EL (cell line): ENCODE measurements at regions not wholly inside any gene's neighbourhood (a gene's known extent, or its start where the extent isn't known, plus 50 kb on each side); places are given as distances from the start of the nearest gene placed in this dataset.

Source experiments
- DNase-seq: peaks from one replicate; pipeline ENCODE4 v3.0.0-alpha.2; 2016

DNA sequence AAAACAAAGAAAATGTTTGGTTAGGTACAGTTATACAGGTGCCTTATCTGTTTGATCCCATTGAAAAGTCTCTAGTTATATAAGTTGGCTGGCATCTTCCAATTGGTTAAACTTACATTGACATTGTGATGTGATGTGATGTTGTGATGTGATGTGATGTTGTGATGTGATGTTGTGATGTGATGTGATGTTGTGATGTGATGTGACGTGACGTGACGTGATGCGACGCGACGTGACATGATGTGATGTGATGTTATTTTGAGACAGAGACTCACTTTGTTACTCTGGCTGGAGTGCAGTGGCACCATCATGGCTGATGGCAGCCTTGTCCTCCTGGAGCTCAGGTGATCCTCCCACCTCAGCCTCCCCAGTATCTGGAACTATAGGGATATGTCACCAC is 507.6 kb downstream of the HAO1 start:
- no peak for DNase-seq

DNA sequence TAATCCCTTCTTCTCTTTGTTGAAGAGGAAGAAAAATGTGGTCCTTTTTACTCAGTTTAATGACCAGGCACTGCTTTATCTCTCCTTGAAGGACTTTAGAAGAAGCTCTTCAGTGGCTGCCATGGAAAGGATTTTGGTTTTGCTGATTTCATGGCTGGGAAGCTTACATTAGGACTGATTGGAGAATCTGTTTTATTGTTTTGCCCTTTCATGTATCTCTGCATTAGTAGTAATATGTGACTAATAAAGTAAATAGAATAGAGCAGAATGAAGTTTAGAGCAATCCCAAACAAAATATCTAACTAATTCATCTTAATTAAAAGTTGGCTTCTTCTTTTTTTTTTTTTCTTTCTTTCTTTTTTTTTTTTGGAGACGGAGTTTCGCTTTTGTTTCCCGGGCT is 502.9 kb downstream of the HAO1 start:
- DNase-seq, result no peak

DNA sequence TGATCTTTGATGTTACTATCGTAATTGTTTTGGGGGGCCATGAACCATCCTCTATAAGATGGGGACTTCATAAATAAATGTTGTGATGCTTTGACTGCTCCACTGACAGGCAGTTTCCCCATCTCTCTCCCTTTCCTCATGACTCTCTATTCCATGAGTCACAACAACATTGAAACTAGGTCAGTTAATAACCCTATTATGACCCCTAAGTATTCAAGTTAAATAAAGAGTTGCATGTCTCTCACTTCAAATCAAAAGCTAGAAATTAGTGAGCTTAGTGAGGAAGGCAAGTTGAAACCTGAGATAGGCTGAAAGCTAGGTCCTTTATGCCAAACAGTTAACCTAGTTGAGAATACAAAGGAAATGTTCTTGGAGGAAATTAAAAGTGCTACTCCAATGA is 491.0 kb downstream of the HAO1 start:
- no peak for DNase-seq

DNA sequence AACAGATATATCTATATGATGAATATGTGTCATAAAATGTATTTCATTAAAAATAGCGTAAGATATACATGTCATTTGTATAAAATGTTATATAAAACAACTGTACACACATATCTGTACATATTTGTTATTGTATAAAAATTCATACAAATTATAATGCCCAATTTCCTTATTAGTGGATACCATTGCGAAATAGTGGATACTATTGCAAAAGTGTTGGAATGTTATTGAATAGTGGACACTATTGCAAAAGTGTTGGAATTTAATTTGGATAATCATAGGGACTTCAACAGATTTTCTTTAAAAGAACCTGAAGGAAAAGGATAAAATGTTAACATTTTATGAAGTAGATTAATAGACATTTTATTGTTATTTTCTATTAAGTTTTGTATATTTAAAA is 487.4 kb downstream of the HAO1 start:
- no peak for DNase-seq

DNA sequence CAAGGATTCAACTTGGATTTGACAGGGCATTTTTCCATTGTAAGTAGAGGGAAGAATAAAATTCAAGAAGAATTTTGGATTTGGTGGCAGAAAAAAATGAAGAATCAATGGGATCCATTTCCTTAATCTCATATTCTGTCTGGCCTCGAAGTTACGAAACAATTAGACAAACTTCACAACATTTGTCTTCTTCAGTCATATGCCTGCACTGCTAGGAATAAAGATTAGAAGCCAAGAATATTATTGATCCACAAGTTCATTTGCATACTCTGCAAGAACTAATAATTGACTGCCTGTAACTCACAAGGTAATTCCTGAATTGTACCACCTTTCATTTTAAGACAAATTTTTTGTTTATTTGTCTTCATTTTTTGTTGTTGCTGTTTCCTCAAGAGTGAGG is 486.2 kb downstream of the HAO1 start:
- DNase-seq, result no peak

DNA sequence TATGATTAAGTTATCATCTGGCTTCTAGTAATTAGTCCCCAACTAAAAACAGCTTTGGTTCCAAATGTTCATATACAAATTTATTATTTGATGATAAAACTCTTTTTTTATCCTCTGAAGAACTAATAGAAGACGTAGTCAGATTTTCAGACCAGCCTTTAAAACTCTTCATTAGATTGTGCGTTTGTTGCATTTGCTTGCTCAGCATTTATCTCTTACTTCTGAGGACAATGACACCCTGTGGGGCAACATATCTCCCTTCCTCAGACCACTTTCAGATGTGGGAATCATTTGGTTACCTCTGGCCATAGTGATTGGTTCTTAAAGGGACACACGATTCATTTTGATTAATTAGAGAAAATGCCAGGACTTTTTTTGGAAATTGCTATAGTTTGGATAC is 481.8 kb downstream of the HAO1 start:
- no peak for DNase-seq

DNA sequence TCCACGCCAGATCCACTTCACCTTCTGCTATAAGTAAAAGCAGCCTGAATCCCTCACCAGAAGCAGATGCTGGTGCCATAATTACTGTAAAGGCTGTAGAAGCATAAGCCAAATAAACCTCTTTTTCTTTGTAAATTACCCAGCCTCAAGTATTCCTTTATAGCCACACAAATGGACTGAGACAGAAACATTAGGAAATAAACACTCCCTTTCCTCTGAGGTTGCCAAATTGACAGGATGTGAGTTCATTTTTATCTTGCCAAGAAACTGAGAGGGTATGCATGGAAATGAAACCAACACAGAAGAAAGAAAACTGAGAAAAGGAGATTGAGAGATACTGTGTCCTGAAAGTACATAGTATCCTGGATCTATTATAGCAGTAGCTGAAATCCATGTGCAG is 481.2 kb downstream of the HAO1 start:
- DNase-seq, result no peak

DNA sequence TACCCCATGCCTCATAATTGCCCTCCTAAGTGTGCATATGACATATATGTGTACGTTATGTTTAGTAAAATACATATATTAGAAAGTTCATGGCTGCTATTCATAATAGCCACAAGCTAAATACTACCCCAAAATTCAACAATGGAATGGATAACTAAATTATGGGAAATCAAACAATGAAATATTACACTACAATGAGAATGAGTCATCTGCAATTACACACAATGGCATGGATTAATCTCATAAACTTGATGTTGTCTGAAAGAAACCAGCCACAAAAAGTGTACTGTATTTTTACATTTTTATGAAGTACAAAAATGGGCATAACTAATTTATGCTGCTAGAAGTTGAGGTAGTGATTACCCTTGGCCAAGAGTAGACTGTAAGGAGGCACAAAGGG is 477.0 kb downstream of the HAO1 start:
- DNase-seq, result no peak

DNA sequence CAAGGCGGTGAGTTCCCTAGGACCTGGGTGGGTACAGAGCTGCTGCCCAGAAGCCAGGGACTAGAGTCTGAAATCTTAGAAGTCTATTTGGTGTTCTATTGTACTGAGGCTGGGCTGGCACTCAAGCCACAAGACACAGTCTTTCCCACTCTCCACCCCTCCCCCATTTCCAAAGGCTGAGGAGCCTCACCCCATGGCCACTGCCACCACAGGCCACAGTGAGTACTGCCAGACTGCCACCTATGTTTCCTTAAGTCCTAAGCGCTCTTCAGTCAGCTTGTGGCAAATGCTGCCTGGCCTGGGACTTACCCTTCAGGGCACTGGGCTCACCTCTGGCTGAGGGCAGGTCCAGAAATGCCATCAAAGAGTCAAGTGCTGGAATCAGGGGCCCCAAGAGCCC is 469.3 kb downstream of the HAO1 start:
- no peak for DNase-seq

DNA sequence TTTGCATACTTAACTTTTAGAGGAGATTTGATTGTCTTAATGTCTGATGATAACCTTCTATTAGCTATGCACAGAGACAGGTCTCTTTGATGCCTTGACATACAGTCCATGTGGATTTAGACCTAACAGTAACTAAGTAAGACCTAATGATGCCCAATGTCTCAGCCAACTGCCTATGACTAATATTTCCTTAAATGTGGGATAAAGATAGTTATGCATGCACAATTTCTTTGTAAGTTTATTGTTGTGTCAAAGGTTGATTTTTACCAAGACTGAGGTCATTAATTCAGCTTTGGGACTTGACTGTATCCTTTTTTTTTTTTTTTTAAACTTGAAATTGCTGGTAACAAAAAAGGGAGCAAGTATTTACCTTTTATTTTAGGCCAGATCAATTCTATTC is 450.0 kb downstream of the HAO1 start:
- DNase-seq, result no peak

DNA sequence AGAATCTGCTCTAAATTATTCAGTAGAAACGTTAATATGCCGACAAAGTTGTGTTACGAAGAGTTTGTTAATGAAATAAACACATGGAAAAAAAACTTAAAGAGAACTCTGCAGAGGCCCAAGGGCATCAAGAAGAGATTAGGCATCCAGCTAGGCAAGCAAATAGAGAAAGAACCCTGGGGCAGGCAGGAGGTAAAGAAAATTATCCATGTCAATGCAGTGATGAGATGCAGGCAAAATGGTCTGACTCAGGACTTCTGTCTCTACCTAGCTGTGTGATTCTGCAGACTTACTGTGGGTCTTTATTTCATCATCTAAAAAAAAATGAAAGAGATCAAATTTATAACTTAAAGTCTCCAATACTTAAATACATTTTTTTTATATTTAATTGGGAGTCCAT is 448.0 kb downstream of the HAO1 start:
- no peak for DNase-seq

DNA sequence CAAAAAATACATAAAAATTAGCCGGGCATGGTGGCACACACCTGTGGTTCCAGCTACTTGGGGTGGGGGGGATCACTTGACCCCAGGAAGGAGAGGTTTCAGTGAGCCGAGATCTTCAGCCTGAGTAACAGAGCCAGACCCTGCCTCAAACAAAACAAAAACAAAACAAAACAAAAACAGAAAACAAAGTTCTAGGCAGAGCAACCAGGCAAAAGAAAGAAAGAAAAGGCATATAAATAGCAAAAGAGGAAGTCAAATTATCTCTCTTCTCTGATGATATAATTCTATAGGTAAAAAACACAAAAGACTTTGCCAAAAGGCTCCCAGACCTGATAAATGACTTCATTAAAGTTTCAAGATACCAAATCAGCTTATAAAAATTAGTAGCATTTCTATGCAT is 446.9 kb downstream of the HAO1 start:
- no peak for DNase-seq

DNA sequence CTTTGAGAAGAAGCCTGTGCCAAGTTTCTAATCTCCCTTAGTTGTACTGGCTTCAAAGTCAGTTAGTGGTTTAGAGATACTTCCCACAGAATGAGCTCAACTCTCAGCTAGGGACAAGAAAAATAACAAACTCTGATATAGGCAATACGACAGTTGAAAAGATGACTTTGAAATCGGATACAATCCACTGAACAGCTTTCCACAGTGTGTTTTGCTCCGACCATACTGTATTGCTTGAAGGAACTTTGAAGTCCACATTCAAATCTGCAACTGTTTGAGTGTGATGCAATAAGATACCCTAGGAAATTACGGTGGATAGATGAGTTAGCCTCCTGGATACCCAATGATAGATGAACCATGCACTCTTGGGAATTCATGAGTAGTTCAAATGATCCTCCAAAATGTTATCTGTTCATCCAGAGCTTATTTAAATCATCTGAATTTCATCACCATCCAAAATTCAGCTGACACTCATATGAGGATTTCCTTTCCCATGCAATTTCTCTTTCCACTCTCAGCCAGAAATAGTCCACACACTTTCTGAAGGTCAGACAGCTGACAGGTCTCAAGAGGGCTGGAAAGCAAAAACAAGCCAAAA is 443.8 kb downstream of the HAO1 start:
- DNase-seq, result no peak

DNA sequence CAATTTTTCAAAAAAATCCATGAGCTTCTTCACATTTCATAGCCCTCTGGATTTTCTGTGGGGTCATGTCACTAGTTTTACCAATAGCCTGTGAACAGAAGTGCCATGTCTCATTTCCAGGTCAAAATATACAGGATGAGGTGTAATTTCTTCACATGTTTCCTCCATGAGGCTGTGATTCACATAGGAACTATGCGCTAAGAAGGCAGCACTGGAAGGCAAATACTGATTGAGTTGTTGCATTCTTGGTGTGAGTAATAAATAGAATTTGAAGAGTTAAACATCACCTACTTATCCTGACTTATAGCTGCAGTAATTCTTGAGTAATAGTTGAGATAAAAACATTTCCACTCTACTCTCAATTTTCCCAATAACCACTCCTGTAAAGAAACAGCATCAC is 442.3 kb downstream of the HAO1 start:
- DNase-seq, result peak; percentile 1

DNA sequence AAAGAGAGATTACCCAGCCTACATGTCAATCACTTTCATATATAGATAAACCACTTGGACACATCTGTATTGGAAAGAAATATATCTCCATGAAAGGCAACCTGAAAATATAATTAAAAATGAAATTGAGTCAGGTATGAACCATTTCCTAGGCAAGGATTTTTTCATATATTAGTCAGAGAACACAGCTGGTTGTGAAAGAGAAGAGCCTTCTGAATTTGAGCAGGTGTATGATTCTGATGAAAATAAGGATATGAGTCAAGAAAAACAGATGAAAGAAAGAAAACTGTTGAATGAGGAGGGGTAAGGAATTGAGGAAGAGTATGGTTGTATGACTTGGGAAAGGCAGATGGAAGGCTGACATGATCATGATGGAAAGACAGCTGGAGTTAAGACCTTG is 441.1 kb downstream of the HAO1 start:
- no peak for DNase-seq

DNA sequence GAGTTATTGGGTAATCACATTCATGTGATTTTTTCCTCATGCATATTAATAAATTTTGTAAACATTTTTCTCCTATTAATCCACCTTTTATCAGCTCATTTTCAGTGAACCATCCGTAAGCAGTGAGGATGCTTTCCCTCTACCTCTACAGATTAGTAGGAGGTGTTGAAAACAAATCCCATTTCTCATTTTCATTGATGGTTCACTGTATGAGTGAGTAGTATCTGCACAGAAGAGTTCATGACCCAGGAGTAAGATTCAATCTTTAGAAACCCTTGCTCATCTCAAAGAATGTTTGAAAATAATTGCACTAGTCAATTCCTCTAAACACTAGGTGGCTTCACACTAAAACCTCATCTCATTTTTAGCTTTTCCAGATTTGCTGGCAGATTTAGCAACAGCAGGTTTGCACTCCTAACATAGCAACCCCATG is 440.0 kb downstream of the HAO1 start:
- no peak for DNase-seq

DNA sequence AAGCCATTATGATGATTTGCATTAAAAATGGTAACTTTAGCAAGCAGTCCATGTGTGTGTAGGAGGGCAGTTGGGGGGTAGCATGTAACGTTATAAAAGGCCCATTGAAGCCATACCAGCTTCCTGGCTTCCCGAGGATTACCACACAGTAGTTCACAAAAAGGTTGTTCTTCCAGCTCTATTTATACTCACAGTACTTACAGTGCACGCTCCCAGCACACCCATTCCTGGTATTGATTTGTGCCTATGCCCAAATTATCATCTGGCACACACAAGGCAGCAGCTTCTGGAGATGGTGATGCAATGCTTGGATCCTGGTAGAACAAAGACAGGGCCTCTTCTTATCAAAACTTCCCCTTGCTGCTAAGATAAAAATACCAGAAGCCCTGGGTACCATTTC is 436.8 kb downstream of the HAO1 start:
- no peak for DNase-seq

DNA sequence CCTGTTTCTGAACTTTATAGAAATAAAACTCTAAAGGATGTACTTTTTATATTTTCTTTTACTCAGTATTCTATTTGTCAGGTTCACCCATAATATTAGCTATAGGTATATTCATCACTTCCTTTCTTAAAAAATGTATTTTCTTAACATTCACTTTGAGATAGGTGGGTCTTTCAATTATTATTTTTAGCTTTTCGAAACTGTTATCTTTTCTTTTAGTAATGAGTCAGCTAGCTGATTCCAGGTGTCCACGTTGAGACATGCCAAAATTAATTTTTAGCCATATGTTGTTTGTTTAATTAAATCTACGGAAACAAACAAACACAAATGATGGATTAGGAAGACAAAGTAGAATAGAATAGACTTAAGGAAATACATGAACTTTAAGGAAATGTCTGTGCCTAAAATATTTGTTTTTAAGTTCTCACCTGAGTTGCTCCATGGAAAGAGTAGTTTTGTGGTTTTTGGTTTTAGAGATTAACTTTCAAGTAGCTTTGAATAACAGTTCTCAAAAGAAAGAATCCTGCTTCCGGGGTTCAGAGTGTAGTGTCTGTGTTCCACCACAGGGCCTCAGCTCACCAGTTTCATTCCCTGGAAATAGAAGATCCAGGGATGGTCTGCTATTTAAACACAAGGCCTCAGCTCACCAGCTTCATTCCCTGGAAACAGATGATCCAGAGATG is 435.0 kb downstream of the HAO1 start:
- DNase-seq, result no peak

DNA sequence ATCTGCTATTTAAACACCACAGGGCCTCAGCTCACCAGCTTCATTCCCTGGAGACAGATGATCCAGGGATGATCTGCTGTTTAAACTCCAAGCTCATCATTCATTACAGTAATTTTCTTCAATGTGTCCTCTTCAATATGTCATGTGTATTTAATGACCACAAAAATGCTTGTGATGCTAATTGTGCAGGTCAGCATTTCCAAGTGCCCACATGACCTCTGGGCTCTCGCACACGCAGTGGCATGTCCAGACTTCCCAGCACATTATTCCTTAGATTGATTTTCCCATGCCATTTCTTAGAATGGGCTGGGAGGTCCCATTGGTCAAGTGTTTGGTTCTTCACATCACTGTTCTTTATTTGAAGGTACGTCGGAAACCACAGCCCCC is 434.4 kb downstream of the HAO1 start:
- no peak for DNase-seq

DNA sequence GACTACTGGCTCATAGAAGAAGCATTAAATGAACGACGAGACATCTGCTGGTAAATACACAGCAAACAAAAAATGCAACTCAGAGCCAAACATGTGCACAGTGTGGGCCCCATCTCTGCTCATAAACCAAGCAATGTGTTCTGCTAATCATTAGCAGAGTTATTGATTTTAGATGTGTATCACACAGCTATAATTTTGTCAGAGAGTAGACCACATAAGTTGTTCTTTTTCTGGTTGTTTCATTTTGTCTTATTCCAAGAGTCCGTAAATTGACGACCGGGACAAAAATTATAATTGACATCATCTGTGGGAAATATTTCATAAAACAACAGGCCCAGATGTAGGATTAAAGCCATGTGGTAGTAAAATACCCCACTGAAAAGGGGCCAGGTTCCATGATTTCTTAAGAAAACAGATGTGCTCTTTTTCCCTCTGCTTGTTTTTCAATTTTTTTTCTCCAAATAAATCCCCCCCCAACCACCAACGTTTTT is 423.6 kb downstream of the HAO1 start:
- no peak for DNase-seq

DNA sequence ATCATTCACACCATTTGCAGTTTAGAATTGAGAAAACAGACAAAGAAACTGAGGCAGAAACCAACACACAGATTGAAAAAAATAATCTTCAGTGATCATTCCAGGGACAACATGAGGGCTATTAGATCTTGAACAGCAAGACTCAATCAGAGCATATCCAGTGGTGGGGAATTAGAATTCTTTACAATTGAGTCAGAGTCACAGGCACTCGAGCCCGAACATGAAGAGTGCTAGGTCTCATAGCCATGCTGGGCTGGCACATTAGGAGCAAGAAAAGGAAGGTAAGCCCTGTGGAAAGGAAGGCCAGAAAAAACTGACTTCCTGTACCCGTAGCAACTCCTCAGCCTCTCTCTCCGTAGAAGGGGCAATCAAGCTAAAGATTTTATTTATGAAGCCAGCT is 419.9 kb downstream of the HAO1 start:
- no peak for DNase-seq

DNA sequence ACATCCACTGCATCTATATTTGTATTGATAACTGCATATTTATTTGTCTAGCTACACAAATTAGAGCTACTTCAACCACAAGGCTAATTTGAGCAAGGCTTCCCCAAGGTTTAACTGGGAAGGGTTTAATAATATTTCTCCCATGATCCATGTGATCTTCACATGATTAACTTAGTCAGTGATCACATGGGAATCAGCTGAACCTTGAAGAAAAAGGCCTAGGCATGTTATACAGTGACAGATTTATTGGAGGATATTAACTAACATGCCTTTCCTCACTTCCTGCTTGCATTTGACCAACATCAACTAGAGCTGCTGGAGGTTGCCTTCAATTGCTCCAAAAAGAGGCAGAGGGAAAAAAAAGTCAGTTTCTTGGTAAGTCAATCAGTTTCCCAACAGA is 417.0 kb downstream of the HAO1 start:
- no peak for DNase-seq

DNA sequence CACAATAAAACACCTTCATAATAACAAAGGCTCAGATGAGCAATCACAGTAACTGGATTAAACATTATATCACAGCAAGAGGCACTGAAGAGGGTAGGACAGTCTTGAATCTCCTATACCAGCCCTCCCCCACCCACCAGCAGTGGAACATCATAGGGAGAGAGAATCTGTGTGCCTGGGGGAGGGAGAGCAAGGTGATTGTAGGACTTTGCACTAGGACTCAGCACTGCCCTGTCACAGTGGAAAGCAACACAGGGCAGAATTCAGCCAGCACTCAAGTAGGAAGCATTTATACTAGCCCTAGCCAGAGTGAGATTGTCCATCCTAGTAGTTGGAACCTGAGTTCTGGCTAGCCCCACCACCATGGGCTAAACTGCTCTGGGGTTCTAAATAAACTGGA is 400.2 kb downstream of the HAO1 start:
- DNase-seq, result no peak

DNA sequence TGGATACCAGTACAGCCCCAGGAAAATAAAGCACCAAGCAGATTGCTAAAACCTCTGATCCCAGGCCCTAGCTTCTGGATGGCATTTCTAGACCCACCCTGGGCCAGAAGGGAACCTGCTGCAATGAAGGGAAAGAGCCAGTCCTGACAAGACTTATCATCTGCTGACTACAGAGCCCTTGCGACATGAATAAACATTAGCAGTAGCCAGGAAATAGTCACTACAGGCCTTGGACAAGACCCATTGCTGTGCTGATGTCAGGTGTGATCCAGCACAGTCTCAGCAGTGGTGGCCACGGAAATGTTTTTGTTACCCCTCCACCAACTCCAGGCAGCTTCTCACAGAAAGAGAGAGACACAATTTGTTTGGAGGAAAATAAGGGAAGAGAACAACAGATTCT is 399.3 kb downstream of the HAO1 start:
- no peak for DNase-seq

DNA sequence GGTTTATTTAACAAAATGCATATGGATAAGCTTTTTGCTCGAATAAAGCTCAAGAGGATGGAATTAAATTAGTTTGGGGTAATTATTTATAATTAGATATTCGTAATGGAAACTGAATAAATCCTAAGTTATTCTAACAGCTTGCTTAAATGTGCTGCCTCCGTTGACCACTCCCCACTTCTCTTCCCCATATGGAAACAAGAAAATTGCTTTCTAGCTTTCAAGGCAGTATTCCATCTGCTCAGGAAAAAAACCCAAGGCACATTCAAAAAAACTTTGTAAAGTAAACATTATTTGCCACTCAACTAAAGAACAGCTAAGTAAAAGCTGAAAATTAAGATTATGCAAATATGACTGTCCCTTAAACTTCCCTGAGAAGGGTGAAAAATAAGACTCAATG is 369.2 kb downstream of the HAO1 start:
- DNase-seq, result no peak
